ENCODE measurements at regions not wholly inside any gene's neighbourhood (a gene's known extent, or its start where the extent isn't known, plus 50 kb on each side); places are given as distances from the start of the nearest gene placed in this dataset.

GRCh38 chr6:147057188-147057587 lies 147.0 kb upstream of the STXBP5 start:
- TF ChIP-seq CTCF (IDR thresholded peaks at IDR 0.05) = no peak
- no peak for TF ChIP-seq POLR2A (IDR thresholded peaks at IDR 0.05)

Data from uterus (tissue), 2 donors.